GM19193 (cell line): ENCODE measurements at regions not wholly inside any gene's neighbourhood (a gene's known extent, or its start where the extent isn't known, plus 50 kb on each side); places are given as distances from the start of the nearest gene placed in this dataset.

ENCODE experiments used
- POLR2A ChIP-seq: IDR thresholded peaks from 4 replicates; pipeline ENCODE4 v1.6.1; 2011; ENCODE audit not compliant: insufficient read depth, insufficient read length; ENCODE audit errors: extremely low read depth

GRCh38 chr1:121443001-121443540 lies 258.3 kb downstream of the SRGAP2C start:
- no peak for TF ChIP-seq POLR2A

- no peak for TF ChIP-seq POLR2A
These were observed 259.3 kb downstream of the SRGAP2C start for GRCh38 chr1:121444096-121444495.

GRCh38 chr1:121445679-121446078 lies 260.9 kb downstream of the SRGAP2C start:
- no peak for TF ChIP-seq POLR2A

GRCh38 chr1:121448851-121449250 lies 264.1 kb downstream of the SRGAP2C start:
- TF ChIP-seq POLR2A: no peak

- no peak for TF ChIP-seq POLR2A
These were observed 267.7 kb downstream of the SRGAP2C start for GRCh38 chr1:121452484-121452883.

GRCh38 chr1:121458291-121459048 lies 273.7 kb downstream of the SRGAP2C start:
- no peak for TF ChIP-seq POLR2A

- no peak for TF ChIP-seq POLR2A
These were observed 274.5 kb downstream of the SRGAP2C start for GRCh38 chr1:121459235-121459634.

GRCh38 chr1:121471523-121471922 lies 286.7 kb downstream of the SRGAP2C start:
- TF ChIP-seq POLR2A: no peak

- TF ChIP-seq POLR2A: no peak
These were observed 287.2 kb downstream of the SRGAP2C start for GRCh38 chr1:121472017-121472416.

- TF ChIP-seq POLR2A: no peak
These were observed 298.5 kb downstream of the SRGAP2C start for GRCh38 chr1:121483234-121483633.

- TF ChIP-seq POLR2A: no peak
These were observed 299.2 kb downstream of the SRGAP2C start for GRCh38 chr1:121483961-121484424.

- no peak for TF ChIP-seq POLR2A
These were observed 330.5 kb downstream of the SRGAP2C start for GRCh38 chr1:121515235-121515634.

- TF ChIP-seq POLR2A: no peak
These were observed 331.6 kb downstream of the SRGAP2C start for GRCh38 chr1:121516234-121516967.

GRCh38 chr1:121517586-121518230 lies 332.9 kb downstream of the SRGAP2C start:
- no peak for TF ChIP-seq POLR2A

- TF ChIP-seq POLR2A: no peak
These were observed 333.9 kb downstream of the SRGAP2C start for GRCh38 chr1:121518726-121519041.
